Right lobe of liver (tissue), 6 donors: ENCODE measurements at regions not wholly inside any gene's neighbourhood (a gene's known extent, or its start where the extent isn't known, plus 50 kb on each side); places are given as distances from the start of the nearest gene placed in this dataset.

Experiments used
- ATAC-seq, 4 donors: fragments of 200-7000 bp; cut with Tn5 transposase; one replicate each; pipeline ENCODE4 v1.9.1; 2020; ENCODE audit warnings: mild to moderate bottlenecking in 4 of 4, moderate library complexity in 4 of 4
- DNase-seq, 3 donors: peaks; one replicate each; pipeline ENCODE4 v3.0.0-alpha.2; 2020
- H3K27ac ChIP-seq, 3 donors: fragments of 200-600 bp; one replicate each; pipeline ENCODE4 v1.8.0; 2022
- H3K27me3 ChIP-seq, 2 donors: fragments of 200-600 bp; one replicate each; pipeline ENCODE4 v1.8.0; 2022
- H3K36me3 ChIP-seq, 4 donors: fragments of 200-600 bp; sonication (generic) in 1 of 4; one replicate each; pipeline versions ENCODE4 v1.5.1 to v1.8.0; 2017 to 2022; ENCODE audit warnings: control low read depth in 1 of 4
- H3K4me1 ChIP-seq, 4 donors: fragments of 200-600 bp; sonication (generic) in 1 of 4; one replicate each; pipeline versions ENCODE4 v1.5.1 to v1.8.0; 2017 to 2022; ENCODE audit warnings: control low read depth in 1 of 4
- H3K4me3 ChIP-seq, 3 donors: fragments of 200-600 bp; one replicate each; pipeline ENCODE4 v1.8.0; 2022
- H3K9me3 ChIP-seq, 4 donors: fragments of 200-600 bp; sonication (generic) in 1 of 4; one replicate each; pipeline versions ENCODE4 v1.5.1 to v1.8.0; 2017 to 2022; ENCODE audit warnings: control low read depth in 1 of 4
- POLR2A ChIP-seq: fragments of 450-650 bp; IDR thresholded peaks from one replicate; pipeline ENCODE4 v1.6.1; 2017; ENCODE audit warnings: antibody characterized with exemption, mild to moderate bottlenecking
- WGBS: methylation state at CpG from one replicate; pipeline ENCODE4 v1.1.6; 2018; ENCODE audit warnings: low coverage, low lambda C conversion rate; ENCODE audit not compliant: insufficient coverage; ENCODE audit errors: missing lambda C conversion rate; 5-methylcytosine and 5-hydroxymethylcytosine counted together
- intact Hi-C, 2 donors: fragments of 100-400 bp; cut with DNase I; formaldehyde crosslinking; loops; one replicate each; pipeline versions ENCODE4 v1.11.2 to v1.14.1; 2022
- TF ChIP-seq, protein P1 (sequence below), 4 donors: fragments of 200-600 bp in 3 of 4; fragments of 450-650 bp in 1 of 4; IDR thresholded peaks; one replicate each; pipeline versions ENCODE4 v1.5.1 to v1.8.0; 2016 to 2022; ENCODE audit warnings: antibody characterized with exemption in 4 of 4, mild to moderate bottlenecking in 2 of 4
- donor health status: DM: no; HTN: yes; CAD: no.
- donor health status: DM: no; HTN: no; CAD: no.
- donor health status: DM: no; HTN: no; CAD: no.
- donor health status: DM: no; HTN: yes; CAD: no.
- donor health status: DM: no; HTN: yes; CAD: no.

DNA sequence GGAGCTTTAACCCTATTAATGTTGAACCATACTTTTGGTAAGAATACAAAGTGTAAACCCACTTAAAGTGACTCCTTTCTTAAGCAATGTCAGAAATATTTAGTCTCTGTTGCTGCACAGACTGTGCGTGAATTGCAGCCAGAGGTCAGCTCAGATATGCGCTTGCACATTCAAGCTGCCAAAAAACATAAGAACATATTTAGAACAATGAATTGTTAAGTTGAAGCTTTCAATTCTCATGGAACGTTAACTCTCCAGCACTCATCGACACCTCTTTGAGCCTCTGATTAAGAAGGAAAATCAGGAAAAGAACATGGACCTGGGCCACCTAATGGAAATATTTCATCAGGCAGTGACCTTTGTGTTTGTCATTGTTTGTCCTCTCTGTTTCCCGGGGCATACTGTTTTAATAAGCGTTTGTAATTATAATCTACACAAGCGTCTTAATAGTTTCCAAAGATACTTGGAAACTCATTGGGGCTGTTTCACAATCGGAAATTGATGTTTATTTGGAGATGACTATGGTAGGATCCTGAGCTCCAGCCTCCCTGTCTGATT, 193.0 kb upstream of the CELF2 start:
- WGBS = 42% methylated on average over 8 of the region's 8 CpGs
- no peak for DNase-seq
- Histone ChIP-seq H3K27me3 (no peaks in the 10 kb centered on the region), H3K36me3 (no peaks in the 10 kb centered on the region), H3K27ac (no peak overlapping the region), H3K4me1 (no peaks in the 10 kb centered on the region), H3K9me3 (no peaks in the 10 kb centered on the region), H3K4me3 (no peak overlapping the region)
- ATAC-seq = no peak
- intact Hi-C loops = no loop called here
- TF ChIP-seq POLR2A = no peak
- TF ChIP-seq, protein P1, sequence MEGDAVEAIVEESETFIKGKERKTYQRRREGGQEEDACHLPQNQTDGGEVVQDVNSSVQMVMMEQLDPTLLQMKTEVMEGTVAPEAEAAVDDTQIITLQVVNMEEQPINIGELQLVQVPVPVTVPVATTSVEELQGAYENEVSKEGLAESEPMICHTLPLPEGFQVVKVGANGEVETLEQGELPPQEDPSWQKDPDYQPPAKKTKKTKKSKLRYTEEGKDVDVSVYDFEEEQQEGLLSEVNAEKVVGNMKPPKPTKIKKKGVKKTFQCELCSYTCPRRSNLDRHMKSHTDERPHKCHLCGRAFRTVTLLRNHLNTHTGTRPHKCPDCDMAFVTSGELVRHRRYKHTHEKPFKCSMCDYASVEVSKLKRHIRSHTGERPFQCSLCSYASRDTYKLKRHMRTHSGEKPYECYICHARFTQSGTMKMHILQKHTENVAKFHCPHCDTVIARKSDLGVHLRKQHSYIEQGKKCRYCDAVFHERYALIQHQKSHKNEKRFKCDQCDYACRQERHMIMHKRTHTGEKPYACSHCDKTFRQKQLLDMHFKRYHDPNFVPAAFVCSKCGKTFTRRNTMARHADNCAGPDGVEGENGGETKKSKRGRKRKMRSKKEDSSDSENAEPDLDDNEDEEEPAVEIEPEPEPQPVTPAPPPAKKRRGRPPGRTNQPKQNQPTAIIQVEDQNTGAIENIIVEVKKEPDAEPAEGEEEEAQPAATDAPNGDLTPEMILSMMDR (IDR thresholded peaks at IDR 0.05) = no peak

DNA sequence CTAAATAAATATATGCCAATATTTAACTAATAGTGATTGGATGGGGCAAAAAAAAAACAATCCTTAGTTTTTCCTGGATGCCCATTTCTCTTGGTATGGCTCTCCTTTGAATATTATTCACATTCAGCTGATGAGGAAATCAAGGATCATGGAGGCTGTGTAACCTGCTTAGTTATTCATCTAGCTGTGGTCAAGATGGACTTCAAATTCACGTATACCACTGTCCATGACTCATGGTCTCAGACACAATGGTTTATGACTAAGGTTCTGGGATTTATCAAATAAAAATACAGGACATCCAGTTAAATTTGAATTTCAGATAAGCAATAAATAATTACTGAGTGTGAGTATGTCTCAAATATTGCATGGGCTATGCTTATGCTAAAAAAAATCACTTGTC, 191.5 kb upstream of the CELF2 start:
- TF ChIP-seq, protein P1 (IDR thresholded peaks at IDR 0.05) = no peak
- TF ChIP-seq POLR2A = no peak
- Histone ChIP-seq H3K27me3 (no peaks in the 10 kb centered on the region), H3K9me3 (no peaks in the 10 kb centered on the region), H3K4me3 (no peak overlapping the region), H3K27ac (no peak overlapping the region), H3K4me1 (no peaks in the 10 kb centered on the region), H3K36me3 (no peaks in the 10 kb centered on the region)
- WGBS = 50% methylated on average over 1 of the region's 1 CpG
- intact Hi-C loops = no loop called here
- DNase-seq = no peak
- no peak for ATAC-seq

DNA sequence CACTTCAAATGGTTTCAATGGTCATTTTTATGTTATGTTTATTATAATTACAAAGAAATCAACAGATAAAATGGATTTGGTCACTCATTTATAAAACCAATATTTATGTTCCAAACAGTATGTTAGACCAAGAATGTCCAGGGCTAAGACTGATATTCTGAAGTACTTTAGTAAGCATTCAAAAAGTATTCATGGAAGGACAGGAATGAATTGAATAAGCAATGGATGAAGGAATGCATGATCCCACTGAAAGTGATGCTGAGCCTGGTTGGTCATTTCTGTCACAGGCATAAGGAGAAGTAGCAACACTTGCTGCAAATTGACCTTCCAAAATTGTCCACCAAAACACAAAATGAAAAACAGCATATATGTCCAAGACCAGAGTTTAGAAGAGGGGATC, 189.0 kb upstream of the CELF2 start:
- DNase-seq = no peak
- intact Hi-C loops = no loop called here
- no peaks in the 10 kb centered on the region for H3K27me3 ChIP-seq
- H3K27ac ChIP-seq = no peak overlapping the region
- no peak for TF ChIP-seq POLR2A
- TF ChIP-seq, protein P1 (IDR thresholded peaks at IDR 0.05) = no peak
- no peak overlapping the region for H3K4me3 ChIP-seq
- no peaks in the 10 kb centered on the region for H3K4me1 ChIP-seq
- no peak for ATAC-seq
- H3K9me3 ChIP-seq = no peaks in the 10 kb centered on the region
- H3K36me3 ChIP-seq = no peaks in the 10 kb centered on the region

DNA sequence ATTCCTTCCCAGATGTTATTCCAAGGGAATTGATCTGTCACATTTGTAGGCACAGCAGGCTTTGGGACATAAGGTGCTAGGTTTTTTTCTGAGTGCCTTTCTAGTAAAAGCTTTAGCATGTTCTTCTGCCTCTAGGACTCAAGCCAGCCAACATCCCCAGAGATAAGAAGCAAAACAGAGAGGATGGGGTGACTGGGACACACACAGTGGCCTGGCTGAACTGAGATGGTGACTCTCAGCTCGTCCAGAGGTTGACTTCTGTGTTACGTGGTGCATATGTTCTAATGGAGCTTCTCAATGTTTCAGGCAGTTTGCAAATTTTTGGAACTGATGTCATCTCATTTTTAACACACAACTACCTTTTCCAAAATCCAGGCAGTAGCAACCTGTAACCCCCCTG, 188.1 kb upstream of the CELF2 start:
- H3K27me3 ChIP-seq = no peaks in the 10 kb centered on the region
- intact Hi-C loops = no loop called here
- WGBS = 0% methylated on average over 1 of the region's 2 CpGs

More for the DNA sequence above, 188.1 kb upstream of the CELF2 start:
- ATAC-seq (no peak), DNase-seq (no peak)
- TF ChIP-seq, protein P1 (IDR thresholded peaks at IDR 0.05) = no peak
- Histone ChIP-seq H3K4me3 (no peak overlapping the region), H3K4me1 (no peaks in the 10 kb centered on the region), H3K36me3 (no peaks in the 10 kb centered on the region), H3K27ac (no peak overlapping the region), H3K9me3 (no peaks in the 10 kb centered on the region)
